Central memory CD8-positive, alpha-beta T cell (primary cell): ENCODE measurements at regions not wholly inside any gene's neighbourhood (a gene's known extent, or its start where the extent isn't known, plus 50 kb on each side); places are given as distances from the start of the nearest gene placed in this dataset.

Experiments used
- ATAC-seq: fragments of 150-1000 bp; cut with Tn5 transposase; replicated peaks from 2 replicates; pipeline ENCODE4 v1.10.0; 2022; ENCODE audit warnings: mild to moderate bottlenecking, moderate FRiP score, moderate number of reproducible peaks; ENCODE audit not compliant: poor library complexity, severe bottlenecking; ENCODE audit errors: extremely low read depth
- DNase-seq, 2 donors: peaks; one replicate each; pipeline ENCODE4 v3.0.0; 2021; ENCODE audit warnings: low spot score in 2 of 2
- H3K27ac Mint-ChIP-seq: one replicate; pipeline ENCODE4 v1.8.0; 2022; ENCODE audit warnings: low read depth, mild to moderate bottlenecking, moderate library complexity, mixed read lengths
- H3K27me3 Mint-ChIP-seq: one replicate; pipeline ENCODE4 v1.8.0; 2022; ENCODE audit warnings: mixed read lengths
- H3K36me3 Mint-ChIP-seq: one replicate; pipeline ENCODE4 v1.8.0; 2022; ENCODE audit warnings: mild to moderate bottlenecking, moderate library complexity, mixed read lengths; ENCODE audit not compliant: insufficient read depth
- H3K4me1 Mint-ChIP-seq: one replicate; pipeline ENCODE4 v1.8.0; 2022; ENCODE audit warnings: mixed read lengths
- H3K4me3 Mint-ChIP-seq: one replicate; pipeline ENCODE4 v1.8.0; 2022; ENCODE audit warnings: mild to moderate bottlenecking, moderate library complexity, mixed read lengths
- H3K9me3 Mint-ChIP-seq: one replicate; pipeline ENCODE4 v1.8.0; 2022; ENCODE audit warnings: mixed read lengths

GRCh38 chr6:164523087-164523654 lies 786.2 kb downstream of the C6orf118 start:
- DNase-seq: no peak
- peaks cover 2% of the 10 kb centered on the region for H3K36me3 Mint-ChIP-seq
- peaks cover 21% of the 10 kb centered on the region for H3K9me3 Mint-ChIP-seq
- H3K4me3 Mint-ChIP-seq: no peak overlapping the region
- no peak for ATAC-seq
- no peaks in the 10 kb centered on the region for H3K4me1 Mint-ChIP-seq
- no peak overlapping the region for H3K27ac Mint-ChIP-seq
- no peaks in the 10 kb centered on the region for H3K27me3 Mint-ChIP-seq

GRCh38 chr6:164520916-164521315 lies 788.5 kb downstream of the C6orf118 start:
- H3K9me3 Mint-ChIP-seq: peaks cover 23% of the 10 kb centered on the region
- DNase-seq (no peak), ATAC-seq (no peak)
- no peak overlapping the region for H3K4me3 Mint-ChIP-seq
- no peak overlapping the region for H3K27ac Mint-ChIP-seq
- no peaks in the 10 kb centered on the region for H3K4me1 Mint-ChIP-seq
- peaks cover 2% of the 10 kb centered on the region for H3K36me3 Mint-ChIP-seq
- no peaks in the 10 kb centered on the region for H3K27me3 Mint-ChIP-seq

DNA sequence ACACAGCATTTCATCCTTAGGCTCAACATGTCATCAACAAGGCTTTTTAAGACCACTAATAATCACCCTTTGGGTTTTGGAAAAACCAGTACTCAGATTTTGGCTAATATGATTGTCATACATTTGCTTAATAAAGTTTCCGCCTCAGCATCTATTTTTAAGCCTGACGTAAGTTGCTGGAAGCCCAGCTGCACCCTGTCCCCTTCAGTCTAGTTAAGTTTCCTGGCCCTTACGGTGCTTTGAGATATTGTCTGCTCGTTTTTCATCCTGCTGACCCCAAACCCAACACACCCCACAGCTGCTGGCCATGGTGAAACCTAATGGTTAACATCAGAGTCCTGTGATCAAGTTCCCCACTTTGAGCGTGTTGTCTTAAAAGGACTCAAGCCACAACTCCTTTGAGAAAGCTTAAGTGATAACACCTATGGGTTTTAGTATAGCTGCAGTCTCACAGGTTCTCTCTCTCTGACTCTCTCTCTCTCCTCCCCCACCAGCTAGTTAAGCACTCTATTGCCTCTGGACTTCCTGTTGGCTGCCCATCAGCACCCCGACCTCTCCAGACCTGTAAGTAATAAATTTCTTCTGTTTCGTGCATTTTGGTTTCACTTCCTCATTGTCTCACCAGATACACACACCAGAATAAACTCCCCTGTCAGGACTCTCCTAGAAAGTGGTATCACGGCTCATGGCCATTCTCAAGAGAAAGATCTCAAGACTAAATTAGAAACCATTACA lies 802.0 kb downstream of the C6orf118 start:
- no peak overlapping the region for H3K4me3 Mint-ChIP-seq
- no peaks in the 10 kb centered on the region for H3K4me1 Mint-ChIP-seq
- H3K9me3 Mint-ChIP-seq: peaks cover 14% of the 10 kb centered on the region
- DNase-seq (no peak), ATAC-seq (no peak)
- no peak overlapping the region for H3K27ac Mint-ChIP-seq
- H3K27me3 Mint-ChIP-seq: no peaks in the 10 kb centered on the region
- no peaks in the 10 kb centered on the region for H3K36me3 Mint-ChIP-seq

DNA sequence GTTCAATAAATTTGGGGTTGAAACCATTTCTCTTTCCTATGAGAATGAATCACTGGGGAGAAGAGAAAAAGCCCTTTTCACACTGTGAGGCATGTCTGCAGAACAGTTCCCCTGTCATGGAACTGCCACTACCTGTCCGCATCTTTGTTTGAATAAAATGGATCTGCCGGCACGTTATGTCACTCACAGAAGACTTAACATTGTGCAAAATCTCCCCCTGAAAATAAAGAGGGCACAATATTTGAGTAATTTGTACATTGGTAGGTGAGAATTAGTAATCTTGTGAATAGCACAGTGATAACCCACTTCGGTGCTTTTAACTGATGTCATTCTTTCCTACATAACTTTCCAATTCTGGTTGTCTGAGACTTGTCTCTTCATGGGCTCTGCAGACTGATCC lies 804.0 kb downstream of the C6orf118 start:
- ATAC-seq (no peak), DNase-seq (no peak)
- peak overlapping the region; percentile 49 for H3K27ac Mint-ChIP-seq
- no peaks in the 10 kb centered on the region for H3K27me3 Mint-ChIP-seq
- H3K4me3 Mint-ChIP-seq: no peak overlapping the region
- no peaks in the 10 kb centered on the region for H3K36me3 Mint-ChIP-seq
- H3K4me1 Mint-ChIP-seq: no peaks in the 10 kb centered on the region
- peaks cover 13% of the 10 kb centered on the region for H3K9me3 Mint-ChIP-seq

DNA sequence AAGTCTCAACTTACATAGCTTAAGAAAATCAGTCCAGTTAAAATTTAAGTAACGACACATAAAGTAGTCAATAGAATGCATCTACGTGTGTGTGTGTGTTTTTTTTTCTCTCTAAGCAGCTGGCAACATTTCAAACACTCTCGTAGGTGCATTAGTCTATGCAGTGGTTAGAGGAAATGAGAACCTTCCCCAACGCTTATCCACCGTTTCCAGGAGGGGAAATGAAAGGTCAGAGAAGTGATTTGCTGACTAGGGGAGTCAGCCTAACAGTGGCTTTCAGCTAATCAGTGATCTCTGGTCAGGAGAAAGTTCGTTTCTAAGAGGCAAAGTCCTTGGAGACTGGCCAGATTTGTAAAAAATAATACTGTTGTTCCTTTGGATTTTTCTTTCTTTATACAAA lies 806.6 kb downstream of the C6orf118 start:
- no peak for ATAC-seq
- no peak overlapping the region for H3K27ac Mint-ChIP-seq
- no peaks in the 10 kb centered on the region for H3K4me1 Mint-ChIP-seq
- H3K9me3 Mint-ChIP-seq: peaks cover 17% of the 10 kb centered on the region
- no peak for DNase-seq
- H3K27me3 Mint-ChIP-seq: no peaks in the 10 kb centered on the region
- no peak overlapping the region for H3K4me3 Mint-ChIP-seq
- no peaks in the 10 kb centered on the region for H3K36me3 Mint-ChIP-seq

DNA sequence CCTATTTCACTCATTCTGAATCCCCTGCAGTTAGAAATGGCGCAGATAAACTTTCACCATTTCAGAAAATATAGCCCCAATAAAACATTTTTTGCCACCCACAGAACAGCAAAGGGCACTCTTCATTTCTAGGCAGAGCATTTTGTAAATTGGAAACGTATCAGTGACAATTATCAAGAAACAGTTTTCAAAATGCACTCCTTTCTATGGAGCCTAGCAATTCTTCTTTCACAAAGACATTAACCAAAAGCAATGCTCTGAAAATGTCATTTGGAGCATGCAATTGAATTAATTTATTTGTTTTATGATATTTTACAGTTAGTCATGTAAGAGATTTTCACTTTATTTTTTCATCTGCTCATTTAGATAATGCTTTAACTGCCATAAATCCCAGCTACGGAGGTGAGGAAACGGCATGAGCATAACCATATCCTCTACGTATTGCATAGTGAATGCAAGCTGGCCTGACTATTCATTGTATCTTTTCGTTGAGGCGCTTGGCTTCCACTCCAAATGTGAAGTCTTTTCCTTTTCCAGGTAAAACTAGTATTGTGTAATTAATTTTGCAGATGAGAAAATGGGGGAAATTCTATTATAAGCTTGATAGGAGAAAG lies 813.4 kb downstream of the C6orf118 start:
- H3K4me1 Mint-ChIP-seq: no peaks in the 10 kb centered on the region
- H3K27ac Mint-ChIP-seq: no peak overlapping the region
- peaks cover 11% of the 10 kb centered on the region for H3K9me3 Mint-ChIP-seq
- H3K27me3 Mint-ChIP-seq: no peaks in the 10 kb centered on the region
- DNase-seq (no peak), ATAC-seq (no peak)
- H3K36me3 Mint-ChIP-seq: no peaks in the 10 kb centered on the region
- no peak overlapping the region for H3K4me3 Mint-ChIP-seq

DNA sequence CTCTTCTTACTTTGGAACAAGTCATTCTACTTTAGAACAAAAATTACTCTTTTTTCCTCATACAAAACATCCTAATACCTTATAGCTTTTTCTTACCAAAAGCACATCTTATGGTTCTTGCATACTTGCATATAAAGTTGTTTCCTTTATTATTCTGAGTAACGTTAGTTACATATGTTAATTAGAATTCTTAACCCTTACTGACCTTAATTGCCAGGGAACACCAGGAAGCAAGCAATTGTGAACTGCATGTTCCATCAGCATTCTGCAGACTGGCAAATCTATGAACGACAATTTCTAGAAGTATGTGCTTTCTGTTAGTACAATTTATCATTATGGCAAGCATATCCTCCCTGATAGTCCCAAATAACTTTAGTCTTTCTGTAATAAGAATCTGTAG lies 831.0 kb downstream of the C6orf118 start:
- Mint-ChIP-seq H3K36me3 (no peaks in the 10 kb centered on the region), H3K4me1 (no peaks in the 10 kb centered on the region), H3K4me3 (no peak overlapping the region), H3K9me3 (peaks cover 18% of the 10 kb centered on the region), H3K27ac (no peak overlapping the region), H3K27me3 (no peaks in the 10 kb centered on the region)
- no peak for DNase-seq
- no peak for ATAC-seq

DNA sequence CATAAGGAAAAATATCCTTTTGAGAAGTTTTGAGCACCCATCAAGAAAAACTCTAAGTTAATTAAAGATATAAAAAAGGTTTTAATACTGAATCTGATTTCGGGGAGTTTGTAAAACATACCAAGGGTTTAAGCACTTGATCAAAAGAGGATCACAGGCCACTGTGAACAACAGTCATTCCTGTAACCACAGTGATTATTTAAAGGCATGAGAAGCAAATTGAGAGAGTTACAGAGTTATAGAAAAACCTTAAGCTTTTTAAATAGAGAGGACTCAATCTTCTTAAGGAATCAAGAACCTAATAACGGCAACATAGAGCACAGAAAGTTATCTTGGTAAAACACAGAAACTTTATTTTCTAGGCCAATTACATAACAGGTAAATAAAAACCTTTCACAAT lies 831.6 kb downstream of the C6orf118 start:
- Mint-ChIP-seq H3K27ac (no peak overlapping the region), H3K36me3 (peaks cover 2% of the 10 kb centered on the region), H3K9me3 (peaks cover 14% of the 10 kb centered on the region), H3K4me3 (no peak overlapping the region), H3K27me3 (no peaks in the 10 kb centered on the region), H3K4me1 (no peaks in the 10 kb centered on the region)
- ATAC-seq: no peak
- DNase-seq: no peak

DNA sequence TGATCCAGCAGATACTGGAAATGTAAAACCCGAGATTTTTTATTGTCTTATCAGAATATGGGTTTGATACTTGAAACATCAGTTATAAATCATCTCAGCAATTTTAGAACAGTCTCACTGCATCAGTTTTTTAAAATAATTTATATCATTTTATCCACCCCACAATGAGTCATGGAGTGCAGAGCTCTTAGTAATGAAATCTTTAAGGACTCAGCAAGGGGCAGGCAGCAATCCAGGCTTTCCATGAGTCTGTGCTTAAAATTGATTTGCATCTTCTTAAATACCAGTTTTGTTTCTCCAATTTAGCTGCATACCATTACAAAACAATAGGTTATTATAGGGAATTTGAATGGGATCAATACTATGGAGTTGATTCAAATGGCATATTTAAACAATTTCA lies 832.3 kb downstream of the C6orf118 start:
- Mint-ChIP-seq H3K27me3 (no peaks in the 10 kb centered on the region), H3K36me3 (peaks cover 2% of the 10 kb centered on the region), H3K9me3 (peaks cover 7% of the 10 kb centered on the region), H3K4me1 (no peaks in the 10 kb centered on the region), H3K4me3 (no peak overlapping the region), H3K27ac (no peak overlapping the region)
- DNase-seq: no peak
- no peak for ATAC-seq

GRCh38 chr6:164469276-164469949 lies 840.0 kb downstream of the C6orf118 start:
- ATAC-seq (no peak), DNase-seq (no peak)
- Mint-ChIP-seq H3K4me1 (no peaks in the 10 kb centered on the region), H3K4me3 (no peak overlapping the region), H3K27ac (no peak overlapping the region), H3K36me3 (peaks cover 2% of the 10 kb centered on the region), H3K9me3 (peaks cover 5% of the 10 kb centered on the region), H3K27me3 (no peaks in the 10 kb centered on the region)

GRCh38 chr6:164455835-164456234 lies 853.6 kb downstream of the C6orf118 start:
- no peaks in the 10 kb centered on the region for H3K9me3 Mint-ChIP-seq
- H3K36me3 Mint-ChIP-seq: no peaks in the 10 kb centered on the region
- H3K27ac Mint-ChIP-seq: no peak overlapping the region

DNA sequence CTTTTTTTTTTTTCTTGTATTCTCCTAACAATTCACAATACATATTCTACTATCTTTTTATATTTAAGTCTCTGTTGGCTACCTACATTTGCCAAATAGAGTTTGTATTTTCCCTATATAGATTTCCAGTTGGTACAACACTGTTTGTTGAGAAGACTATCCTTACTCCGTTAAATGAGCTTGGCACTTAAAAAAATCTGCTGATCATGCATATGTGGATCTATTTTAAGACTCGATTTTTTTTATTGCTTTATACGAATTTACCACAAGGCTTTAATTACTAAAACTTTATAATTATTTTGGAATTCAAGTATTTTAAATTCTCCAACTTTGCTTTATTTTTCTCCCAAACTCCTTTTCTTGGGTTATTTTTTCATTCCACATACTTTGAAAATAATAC lies 855.6 kb downstream of the C6orf118 start:
- no peak for ATAC-seq
- Mint-ChIP-seq H3K9me3 (peaks cover 4% of the 10 kb centered on the region), H3K4me3 (no peak overlapping the region)

More at GRCh38 chr6:164455835-164456234, 853.6 kb downstream of the C6orf118 start:
- Mint-ChIP-seq H3K27me3 (no peaks in the 10 kb centered on the region), H3K4me1 (no peaks in the 10 kb centered on the region), H3K4me3 (no peak overlapping the region)
- DNase-seq (no peak), ATAC-seq (no peak)

DNA sequence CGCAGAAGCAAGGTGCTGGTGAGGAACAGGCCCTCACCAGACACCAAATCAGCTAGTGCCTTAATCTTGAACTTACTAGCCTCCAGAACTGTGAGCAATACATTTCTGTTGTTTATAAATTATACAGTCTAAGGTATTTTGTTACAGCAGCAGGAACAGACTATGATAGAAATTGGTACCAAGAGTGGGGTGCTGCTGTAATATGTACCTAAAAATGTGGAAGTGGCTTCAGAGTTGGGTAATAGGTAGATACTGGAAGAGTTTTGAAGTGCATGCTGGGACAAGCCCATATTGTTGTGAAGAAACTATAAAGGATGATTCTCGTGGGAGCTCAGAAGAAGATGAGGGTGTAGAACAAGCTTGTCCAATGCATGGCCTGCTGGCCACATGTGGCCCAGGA lies 866.8 kb downstream of the C6orf118 start:
- H3K4me1 Mint-ChIP-seq: no peaks in the 10 kb centered on the region
- H3K36me3 Mint-ChIP-seq: no peaks in the 10 kb centered on the region

More for the DNA sequence above, 855.6 kb downstream of the C6orf118 start:
- DNase-seq: no peak
- no peak overlapping the region for H3K27ac Mint-ChIP-seq
- no peaks in the 10 kb centered on the region for H3K36me3 Mint-ChIP-seq
- no peaks in the 10 kb centered on the region for H3K4me1 Mint-ChIP-seq
- no peaks in the 10 kb centered on the region for H3K27me3 Mint-ChIP-seq

More for the DNA sequence above, 866.8 kb downstream of the C6orf118 start:
- Mint-ChIP-seq H3K9me3 (peaks cover 25% of the 10 kb centered on the region), H3K27me3 (no peaks in the 10 kb centered on the region), H3K27ac (no peak overlapping the region), H3K4me3 (no peak overlapping the region)
- no peak for DNase-seq
- ATAC-seq: no peak
